ENCODE measurements at regions not wholly inside any gene's neighbourhood (a gene's known extent, or its start where the extent isn't known, plus 50 kb on each side); places are given as distances from the start of the nearest gene placed in this dataset.

DNA sequence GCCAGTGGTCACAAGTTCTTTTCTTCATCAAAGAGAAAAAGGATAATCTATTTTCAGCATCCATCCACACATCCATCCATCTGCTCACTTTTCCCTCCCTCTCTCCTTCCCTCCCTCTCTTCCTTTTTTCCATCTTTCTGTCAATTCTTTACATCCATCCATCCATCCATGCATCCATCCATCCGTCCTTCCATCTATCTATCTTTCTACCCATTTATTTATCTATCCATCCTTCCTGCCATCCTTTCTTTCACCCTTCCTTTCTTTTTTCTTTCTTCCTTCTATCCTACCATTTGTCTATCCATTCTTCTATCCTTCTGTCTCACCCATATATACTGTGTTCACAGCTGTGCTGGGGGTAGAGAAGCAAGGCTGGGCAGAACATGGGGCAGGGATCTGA, 212.4 kb upstream of the GALNT2 start:
- H3K4me3 ChIP-seq (ENCODE audit: low read length in 2 of 2) = no peak overlapping the region
- H3K27me3 ChIP-seq (ENCODE audit: control insufficient read depth in 2 of 2, insufficient read depth in 1 of 2, low read length in 1 of 2) = no peaks in the 10 kb centered on the region
- 97% methylated on average over 1 of the region's 1 CpG for WGBS
- H3K4me1 ChIP-seq (ENCODE audit: control insufficient read depth in 2 of 2, insufficient read depth in 2 of 2, low read length in 2 of 2) = peaks cover 10 to 12% of the 10 kb centered on the region in 2 donors
- no peak for DNase-seq (ENCODE audit: low read depth in 6 of 9, low spot score in 9 of 9)
- peaks cover 0 to 3% of the 10 kb centered on the region in 2 donors for H3K9me3 ChIP-seq (ENCODE audit: control insufficient read depth in 2 of 2, insufficient read depth in 1 of 2, low read length in 1 of 2)
- no peaks in the 10 kb centered on the region for H3K36me3 ChIP-seq (ENCODE audit: control insufficient read depth in 2 of 2, insufficient read depth in 2 of 2, low read length in 1 of 2)
- H3K27ac ChIP-seq (ENCODE audit: low read depth in 1 of 2, low read length in 1 of 2) = no peak overlapping the region

DNA sequence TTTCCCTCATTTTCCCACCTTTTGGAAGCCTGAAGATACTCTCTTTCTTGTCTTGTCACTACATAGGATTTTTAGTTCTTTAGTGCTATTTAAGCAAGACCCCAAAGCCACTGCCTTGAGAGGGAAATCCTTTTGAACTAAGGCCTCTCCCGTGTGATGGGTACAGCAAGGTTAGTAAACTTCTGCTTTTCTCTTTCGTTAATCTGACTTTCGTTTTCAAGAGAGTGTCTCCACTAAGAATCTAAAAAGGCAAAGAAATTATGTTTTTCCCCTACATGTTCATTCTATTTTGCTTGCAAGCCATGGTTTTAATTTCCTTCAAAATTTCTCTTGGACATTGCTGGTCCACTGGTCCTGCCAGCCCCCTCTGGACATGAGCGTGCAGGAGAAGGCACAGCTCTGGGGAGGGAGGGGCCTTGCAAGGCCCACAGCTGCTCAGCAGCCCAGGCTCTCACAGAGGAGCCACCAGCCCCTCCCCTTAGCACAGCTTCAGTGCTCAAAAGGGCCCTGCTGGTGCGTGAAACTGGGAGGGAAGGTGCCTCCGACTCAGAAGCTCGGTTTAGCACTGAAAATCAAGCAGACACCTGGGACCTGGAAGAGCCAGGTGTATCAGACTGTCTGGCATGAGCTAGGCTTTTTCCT, 210.9 kb upstream of the GALNT2 start:
- Histone ChIP-seq H3K9me3 (ENCODE audit: control insufficient read depth in 2 of 2, insufficient read depth in 1 of 2, low read length in 1 of 2) (peaks cover 0 to 3% of the 10 kb centered on the region in 2 donors), H3K36me3 (ENCODE audit: control insufficient read depth in 2 of 2, insufficient read depth in 2 of 2, low read length in 1 of 2) (no peaks in the 10 kb centered on the region), H3K27ac (ENCODE audit: low read depth in 1 of 2, low read length in 1 of 2) (peak overlapping the region; percentile 71 to 84), H3K4me1 (ENCODE audit: control insufficient read depth in 2 of 2, insufficient read depth in 2 of 2, low read length in 2 of 2) (peaks cover 10 to 12% of the 10 kb centered on the region in 2 donors), H3K27me3 (ENCODE audit: control insufficient read depth in 2 of 2, insufficient read depth in 1 of 2, low read length in 1 of 2) (no peaks in the 10 kb centered on the region), H3K4me3 (ENCODE audit: low read length in 2 of 2) (peak overlapping the region; percentile 38 to 54)
- 2% methylated on average over 7 of the region's 7 CpGs for WGBS
- DNase-seq (ENCODE audit: low read depth in 6 of 9, low spot score in 9 of 9) = peak; percentile 24 to 82 (median 57)

DNA sequence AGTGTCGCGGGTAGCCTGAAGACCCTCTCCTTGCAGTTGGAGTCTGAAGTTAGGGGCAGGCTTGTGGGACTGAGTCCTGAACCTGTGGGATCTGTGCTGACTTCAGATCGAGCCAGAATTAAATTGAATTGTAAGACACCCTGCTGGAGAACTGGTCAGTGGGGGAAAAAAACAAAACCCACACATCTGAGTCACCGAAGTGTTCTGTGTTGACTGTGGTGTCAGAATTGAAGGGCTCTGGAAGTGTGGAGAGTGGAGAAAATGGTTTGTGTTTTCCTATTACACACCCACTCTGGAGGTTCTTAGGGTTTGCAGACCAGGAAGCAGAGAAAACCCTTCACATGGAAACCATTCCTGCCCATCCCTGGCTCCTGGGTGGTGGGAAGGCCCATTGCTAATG, 209.5 kb upstream of the GALNT2 start:
- 97% methylated on average over 4 of the region's 4 CpGs for WGBS
- Histone ChIP-seq H3K27me3 (ENCODE audit: control insufficient read depth in 2 of 2, insufficient read depth in 1 of 2, low read length in 1 of 2) (no peaks in the 10 kb centered on the region), H3K4me3 (ENCODE audit: low read length in 2 of 2) (no peak overlapping the region), H3K9me3 (ENCODE audit: control insufficient read depth in 2 of 2, insufficient read depth in 1 of 2, low read length in 1 of 2) (peaks cover 0 to 3% of the 10 kb centered on the region in 2 donors), H3K4me1 (ENCODE audit: control insufficient read depth in 2 of 2, insufficient read depth in 2 of 2, low read length in 2 of 2) (peaks cover 10 to 12% of the 10 kb centered on the region in 2 donors), H3K27ac (ENCODE audit: low read depth in 1 of 2, low read length in 1 of 2) (no peak overlapping the region), H3K36me3 (ENCODE audit: control insufficient read depth in 2 of 2, insufficient read depth in 2 of 2, low read length in 1 of 2) (no peaks in the 10 kb centered on the region)
- no peak for DNase-seq (ENCODE audit: low read depth in 6 of 9, low spot score in 9 of 9)

DNA sequence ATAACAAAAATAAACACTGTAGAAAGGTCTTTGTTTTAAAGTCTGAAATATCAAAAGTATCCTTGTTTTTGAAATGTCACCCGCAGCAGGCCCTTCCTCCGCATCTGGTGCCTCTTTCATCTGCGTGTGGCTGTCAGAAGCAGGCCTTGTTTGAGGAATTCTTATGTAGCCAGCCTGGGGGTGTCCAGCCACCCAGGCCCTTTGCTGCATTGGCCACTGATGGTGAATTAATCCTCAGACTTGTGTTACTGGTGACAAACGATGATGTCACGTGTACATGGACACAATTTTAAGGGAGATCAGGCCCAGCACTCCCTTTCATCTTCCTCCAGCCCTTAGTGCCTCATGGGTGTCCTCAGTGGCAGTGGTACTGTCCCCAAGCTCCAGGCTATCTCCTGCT, 208.0 kb upstream of the GALNT2 start:
- no peaks in the 10 kb centered on the region for H3K36me3 ChIP-seq (ENCODE audit: control insufficient read depth in 2 of 2, insufficient read depth in 2 of 2, low read length in 1 of 2)
- WGBS = 97% methylated on average over 5 of the region's 5 CpGs

DNA sequence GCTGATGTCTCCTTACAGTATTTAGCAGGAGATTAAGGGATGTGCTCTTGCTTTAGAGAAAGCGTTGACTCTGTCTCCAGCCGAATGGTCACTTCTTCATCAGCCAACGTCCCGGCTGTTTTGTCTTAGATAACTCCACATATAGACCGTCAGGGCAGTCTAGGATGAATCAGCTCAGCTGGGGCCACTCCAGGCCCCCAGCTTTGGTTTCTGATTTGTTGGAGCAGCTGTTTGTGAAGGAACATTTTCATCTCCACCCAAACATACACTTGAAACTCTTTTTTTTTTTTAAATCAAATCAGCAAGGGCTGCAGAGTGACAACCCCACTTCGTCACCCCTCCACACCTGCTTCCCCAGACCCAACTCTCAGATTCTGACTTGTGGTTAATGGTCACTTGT, 206.1 kb upstream of the GALNT2 start:
- no peak overlapping the region for H3K27ac ChIP-seq (ENCODE audit: low read depth in 1 of 2, low read length in 1 of 2)
- H3K27me3 ChIP-seq (ENCODE audit: control insufficient read depth in 2 of 2, insufficient read depth in 1 of 2, low read length in 1 of 2) = no peaks in the 10 kb centered on the region
- no peak for DNase-seq (ENCODE audit: low read depth in 6 of 9, low spot score in 9 of 9)
- H3K4me1 ChIP-seq (ENCODE audit: control insufficient read depth in 2 of 2, insufficient read depth in 2 of 2, low read length in 2 of 2) = peaks cover 5 to 8% of the 10 kb centered on the region in 2 donors
- 83% methylated on average over 6 of the region's 6 CpGs for WGBS
- H3K4me3 ChIP-seq (ENCODE audit: low read length in 2 of 2) = no peak overlapping the region
- peaks cover 0 to 3% of the 10 kb centered on the region in 2 donors for H3K9me3 ChIP-seq (ENCODE audit: control insufficient read depth in 2 of 2, insufficient read depth in 1 of 2, low read length in 1 of 2)
- H3K36me3 ChIP-seq (ENCODE audit: control insufficient read depth in 2 of 2, insufficient read depth in 2 of 2, low read length in 1 of 2) = no peaks in the 10 kb centered on the region

More for the DNA sequence above, 208.0 kb upstream of the GALNT2 start:
- Histone ChIP-seq H3K27ac (ENCODE audit: low read depth in 1 of 2, low read length in 1 of 2) (no peak overlapping the region), H3K27me3 (ENCODE audit: control insufficient read depth in 2 of 2, insufficient read depth in 1 of 2, low read length in 1 of 2) (no peaks in the 10 kb centered on the region), H3K4me1 (ENCODE audit: control insufficient read depth in 2 of 2, insufficient read depth in 2 of 2, low read length in 2 of 2) (peaks cover 10 to 12% of the 10 kb centered on the region in 2 donors), H3K9me3 (ENCODE audit: control insufficient read depth in 2 of 2, insufficient read depth in 1 of 2, low read length in 1 of 2) (peaks cover 0 to 3% of the 10 kb centered on the region in 2 donors), H3K4me3 (ENCODE audit: low read length in 2 of 2) (no peak overlapping the region)
- no peak for DNase-seq (ENCODE audit: low read depth in 6 of 9, low spot score in 9 of 9)

DNA sequence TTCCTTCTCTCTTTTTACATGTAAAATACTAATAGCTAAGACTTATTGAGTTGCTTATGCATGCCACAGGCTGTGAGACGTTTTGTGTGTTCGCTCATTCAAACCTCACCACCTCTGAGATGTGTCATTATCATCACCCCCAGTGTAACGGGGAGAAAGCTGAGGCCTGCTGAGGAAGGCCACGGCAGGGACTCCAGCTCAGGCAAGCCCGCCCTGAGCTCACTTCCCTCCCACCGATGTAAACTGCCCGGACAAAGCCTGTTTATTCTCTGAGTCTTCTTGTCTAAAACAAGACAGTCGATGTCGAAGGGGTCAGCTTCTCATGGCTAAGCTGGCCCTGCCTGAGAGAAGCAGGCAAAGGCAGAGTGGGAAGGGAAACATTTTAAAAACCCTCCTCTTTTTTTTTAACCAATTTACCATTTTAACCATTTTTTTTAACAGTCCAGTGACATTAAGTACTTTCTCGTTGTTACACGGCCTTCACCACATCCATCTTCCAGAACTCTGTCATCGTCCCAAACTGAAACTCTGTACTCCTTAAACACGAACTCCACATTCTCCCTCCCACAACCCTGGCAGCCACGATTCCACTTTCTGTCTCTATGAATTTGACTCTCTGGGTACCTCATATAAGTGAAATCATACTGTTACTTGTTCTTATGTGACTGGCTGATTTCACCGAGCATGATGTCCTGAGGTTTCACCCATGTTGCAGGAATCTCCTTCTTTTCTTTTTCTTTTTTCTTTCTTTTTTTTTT, 204.8 kb upstream of the GALNT2 start:
- no peak overlapping the region for H3K4me3 ChIP-seq (ENCODE audit: low read length in 2 of 2)
- no peaks in the 10 kb centered on the region for H3K36me3 ChIP-seq (ENCODE audit: control insufficient read depth in 2 of 2, insufficient read depth in 2 of 2, low read length in 1 of 2)
- no peaks in the 10 kb centered on the region for H3K9me3 ChIP-seq (ENCODE audit: control insufficient read depth in 2 of 2, insufficient read depth in 1 of 2, low read length in 1 of 2)
- no peaks in the 10 kb centered on the region for H3K4me1 ChIP-seq (ENCODE audit: control insufficient read depth in 2 of 2, insufficient read depth in 2 of 2, low read length in 2 of 2)
- no peak for DNase-seq (ENCODE audit: low read depth in 6 of 9, low spot score in 9 of 9)
- no peaks in the 10 kb centered on the region for H3K27me3 ChIP-seq (ENCODE audit: control insufficient read depth in 2 of 2, insufficient read depth in 1 of 2, low read length in 1 of 2)
- H3K27ac ChIP-seq (ENCODE audit: low read depth in 1 of 2, low read length in 1 of 2) = no peak overlapping the region
- WGBS = 85% methylated on average over 15 of the region's 15 CpGs

DNA sequence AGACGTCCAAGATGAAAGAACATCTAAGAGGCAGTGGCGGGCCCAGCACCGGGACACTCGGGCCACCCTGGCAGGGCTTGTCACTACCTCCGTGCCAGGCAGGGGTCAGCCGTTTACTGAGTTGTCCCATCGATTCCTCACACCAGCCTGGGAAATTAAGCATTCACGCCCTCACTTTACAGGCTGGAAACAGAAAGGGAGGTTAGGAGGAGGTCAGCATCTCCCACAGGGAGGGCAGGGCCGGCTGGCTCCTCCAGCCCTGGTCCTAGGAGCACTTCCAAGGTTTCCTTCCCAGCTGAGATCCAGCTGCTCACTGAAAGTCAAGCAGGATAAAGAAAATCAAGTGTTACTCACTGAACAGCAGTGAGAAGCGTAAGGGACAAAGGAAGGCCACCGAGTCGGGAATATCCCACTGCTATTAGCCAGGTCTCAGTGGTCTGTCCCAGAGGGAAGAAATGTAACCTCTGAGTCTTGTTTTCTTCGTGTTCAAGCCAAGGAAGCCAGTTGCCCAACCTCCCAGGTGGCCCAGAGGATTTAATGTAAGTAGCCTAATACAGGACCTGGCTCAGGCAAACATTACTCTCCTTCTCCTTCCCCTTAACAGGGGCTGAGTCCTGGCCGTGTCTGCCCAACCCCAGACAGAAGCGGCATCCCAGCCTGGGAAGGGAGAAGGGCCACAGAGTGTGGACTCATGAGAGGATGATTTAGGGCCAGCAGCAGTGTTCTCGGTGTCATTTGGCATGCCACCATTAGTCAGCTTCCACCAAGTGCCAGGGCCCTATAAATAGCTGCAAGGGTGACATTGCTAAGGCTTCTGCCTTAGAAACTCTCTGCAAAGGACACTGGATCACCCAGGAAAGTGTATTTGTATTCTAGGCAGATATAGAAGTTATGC, 203.1 kb upstream of the GALNT2 start:
- H3K9me3 ChIP-seq (ENCODE audit: control insufficient read depth in 2 of 2, insufficient read depth in 1 of 2, low read length in 1 of 2) = no peaks in the 10 kb centered on the region
- no peaks in the 10 kb centered on the region for H3K36me3 ChIP-seq (ENCODE audit: control insufficient read depth in 2 of 2, insufficient read depth in 2 of 2, low read length in 1 of 2)
- no peak overlapping the region for H3K27ac ChIP-seq (ENCODE audit: low read depth in 1 of 2, low read length in 1 of 2)
- WGBS = 94% methylated on average over 16 of the region's 16 CpGs
- no peak overlapping the region for H3K4me3 ChIP-seq (ENCODE audit: low read length in 2 of 2)
- H3K27me3 ChIP-seq (ENCODE audit: control insufficient read depth in 2 of 2, insufficient read depth in 1 of 2, low read length in 1 of 2) = no peaks in the 10 kb centered on the region
- no peak for DNase-seq (ENCODE audit: low read depth in 6 of 9, low spot score in 9 of 9)
- no peaks in the 10 kb centered on the region for H3K4me1 ChIP-seq (ENCODE audit: control insufficient read depth in 2 of 2, insufficient read depth in 2 of 2, low read length in 2 of 2)

DNA sequence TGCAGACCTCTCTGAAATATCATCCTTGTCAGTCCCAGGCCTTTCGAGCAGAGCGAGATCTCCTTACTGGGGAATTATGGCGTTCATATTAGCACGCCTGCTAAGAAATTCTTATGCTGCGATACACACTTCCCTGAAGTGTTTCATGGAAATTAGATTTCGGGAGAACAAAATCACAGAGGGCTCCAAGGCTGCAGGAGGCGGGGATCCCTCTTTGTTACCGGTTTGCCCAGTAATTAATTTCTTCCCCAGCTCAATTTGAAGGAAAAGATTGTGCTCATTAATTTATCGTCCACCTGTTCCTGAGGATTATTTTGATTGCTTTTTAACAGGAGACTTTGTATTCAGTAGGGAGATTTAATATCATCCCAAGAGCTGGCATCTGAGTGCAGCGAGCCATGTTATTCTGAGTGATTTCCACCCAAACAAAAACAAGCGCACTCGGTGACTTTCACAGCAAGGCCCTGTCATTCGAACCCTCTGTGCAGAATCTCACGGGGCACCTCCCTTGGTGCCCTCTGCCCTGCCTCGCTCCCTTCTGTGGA, 202.3 kb upstream of the GALNT2 start:
- H3K27ac ChIP-seq (ENCODE audit: low read depth in 1 of 2, low read length in 1 of 2) = no peak overlapping the region
- H3K4me3 ChIP-seq (ENCODE audit: low read length in 2 of 2) = no peak overlapping the region
- H3K9me3 ChIP-seq (ENCODE audit: control insufficient read depth in 2 of 2, insufficient read depth in 1 of 2, low read length in 1 of 2) = no peaks in the 10 kb centered on the region
- H3K4me1 ChIP-seq (ENCODE audit: control insufficient read depth in 2 of 2, insufficient read depth in 2 of 2, low read length in 2 of 2) = no peaks in the 10 kb centered on the region
- no peak for DNase-seq (ENCODE audit: low read depth in 6 of 9, low spot score in 9 of 9)
- H3K27me3 ChIP-seq (ENCODE audit: control insufficient read depth in 2 of 2, insufficient read depth in 1 of 2, low read length in 1 of 2) = no peaks in the 10 kb centered on the region
- WGBS = 97% methylated on average over 15 of the region's 15 CpGs
- H3K36me3 ChIP-seq (ENCODE audit: control insufficient read depth in 2 of 2, insufficient read depth in 2 of 2, low read length in 1 of 2) = no peaks in the 10 kb centered on the region

Data from thymus (tissue), 11 donors.